Stomach smooth muscle (tissue), 2 donors: ENCODE measurements at regions not wholly inside any gene's neighbourhood (a gene's known extent, or its start where the extent isn't known, plus 50 kb on each side); places are given as distances from the start of the nearest gene placed in this dataset.

Experiments
- H3K27ac ChIP-seq: one replicate; pipeline ENCODE4 v1.7.0; 2013; ENCODE audit warnings: mild to moderate bottlenecking, low read length, inconsistent platforms
- H3K27me3 ChIP-seq, 2 donors: one replicate each; pipeline ENCODE4 v1.7.0; 2013; ENCODE audit warnings: low read length in 2 of 2; ENCODE audit not compliant: insufficient read depth in 2 of 2, control insufficient read depth in 1 of 2
- H3K36me3 ChIP-seq, 2 donors: one replicate each; pipeline ENCODE4 v1.7.0; 2013; ENCODE audit warnings: low read length in 2 of 2; ENCODE audit not compliant: control insufficient read depth in 2 of 2, insufficient read depth in 2 of 2
- H3K4me1 ChIP-seq: one replicate; pipeline ENCODE4 v1.7.0; 2013; ENCODE audit warnings: low read length; ENCODE audit not compliant: control insufficient read depth, insufficient read depth
- H3K4me3 ChIP-seq, 2 donors: one replicate each; pipeline ENCODE4 v1.7.0; 2013; ENCODE audit warnings: low read length in 2 of 2
- H3K9ac ChIP-seq, 2 donors: one replicate each; pipeline ENCODE4 v1.7.0; 2013; ENCODE audit warnings: low read length in 2 of 2, mild to moderate bottlenecking in 1 of 2
- H3K9me3 ChIP-seq, 2 donors: one replicate each; pipeline ENCODE4 v1.7.0; 2013; ENCODE audit warnings: low read length in 2 of 2; ENCODE audit not compliant: control insufficient read depth in 2 of 2
- donor health status: healthy.
- donor health status: Pancreatic carcinoma.

DNA sequence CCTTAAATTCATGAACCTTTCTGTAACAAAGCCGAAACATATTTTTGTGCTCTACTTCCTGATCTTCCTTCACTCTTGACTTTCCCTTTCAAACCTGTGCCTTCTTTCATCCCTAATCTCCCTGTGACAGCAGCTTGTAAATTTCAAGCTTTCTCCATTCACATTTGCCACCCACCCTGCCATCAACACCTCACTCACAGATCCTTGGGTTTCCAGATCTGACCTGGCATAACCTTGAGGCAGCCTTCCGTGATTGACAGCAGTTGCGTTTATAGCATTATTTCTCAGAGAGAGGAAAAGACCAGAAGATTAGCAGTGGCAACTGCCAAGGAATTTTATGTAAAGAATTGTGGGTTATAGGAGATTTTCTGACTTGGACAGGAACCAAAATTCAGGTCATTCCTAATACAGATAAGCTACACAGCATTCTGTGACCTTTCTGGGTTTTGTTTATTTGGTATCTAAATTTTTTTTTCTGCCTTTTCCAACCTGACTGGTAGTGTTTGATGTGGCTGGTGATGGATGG lies 260.0 kb downstream of the NR2F1-AS1 start:
- H3K9me3 ChIP-seq: no peaks in the 10 kb centered on the region
- H3K4me1 ChIP-seq: no peaks in the 10 kb centered on the region
- H3K36me3 ChIP-seq: no peaks in the 10 kb centered on the region
- H3K4me3 ChIP-seq: no peak overlapping the region
- no peaks in the 10 kb centered on the region for H3K27me3 ChIP-seq
- no peak overlapping the region for H3K27ac ChIP-seq
- no peak overlapping the region for H3K9ac ChIP-seq

DNA sequence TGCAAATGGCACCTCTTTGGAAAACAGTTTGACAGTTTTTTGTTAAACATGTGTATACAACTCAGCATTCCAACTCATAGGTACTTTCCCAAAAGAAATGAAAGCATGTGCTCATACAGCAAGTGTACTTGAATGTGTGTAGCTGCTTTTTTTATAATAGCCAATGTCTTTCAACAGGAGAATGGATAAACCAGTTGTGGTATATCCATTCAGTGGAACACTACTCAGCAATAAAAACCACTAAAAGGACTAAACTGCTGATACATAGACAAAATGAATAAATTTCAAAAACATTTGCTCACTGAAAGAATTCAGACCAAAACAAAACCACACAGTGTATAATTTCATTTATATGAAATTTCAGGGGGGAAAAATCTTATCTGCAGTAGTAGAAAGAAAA lies 267.3 kb downstream of the NR2F1-AS1 start:
- H3K36me3 ChIP-seq: no peaks in the 10 kb centered on the region
- H3K4me1 ChIP-seq: peaks cover 9% of the 10 kb centered on the region
- H3K4me3 ChIP-seq: no peak overlapping the region
- H3K9me3 ChIP-seq: no peaks in the 10 kb centered on the region
- no peak overlapping the region for H3K27ac ChIP-seq
- no peak overlapping the region for H3K9ac ChIP-seq
- H3K27me3 ChIP-seq: no peaks in the 10 kb centered on the region

DNA sequence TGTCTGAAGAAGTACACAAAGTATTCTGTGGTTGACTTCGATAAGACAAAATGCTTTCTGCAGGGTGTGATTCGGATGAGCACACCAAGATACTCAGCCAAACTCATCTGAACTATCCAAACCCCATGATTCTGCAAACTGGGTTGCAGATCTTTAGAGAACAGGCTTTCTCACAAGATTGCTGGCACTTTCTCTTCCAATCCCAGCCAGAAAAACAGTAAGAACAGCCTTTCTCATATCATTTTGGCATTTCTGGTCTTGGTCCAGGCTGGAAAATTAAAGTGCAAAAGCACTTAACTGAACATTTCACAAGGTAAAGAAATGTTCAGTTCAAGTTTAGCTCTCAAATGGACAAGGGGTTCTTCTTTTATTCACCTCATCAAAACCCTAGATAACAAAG lies 269.1 kb downstream of the NR2F1-AS1 start:
- no peaks in the 10 kb centered on the region for H3K36me3 ChIP-seq
- peaks cover 9% of the 10 kb centered on the region for H3K4me1 ChIP-seq
- peak overlapping the region; percentile 13 for H3K27ac ChIP-seq
- H3K4me3 ChIP-seq: peak overlapping the region in 1 of 2 donors; percentile 20
- no peaks in the 10 kb centered on the region for H3K27me3 ChIP-seq
- H3K9me3 ChIP-seq: no peaks in the 10 kb centered on the region
- no peak overlapping the region for H3K9ac ChIP-seq

GRCh38 chr5:93307557-93307956 lies 273.5 kb downstream of the NR2F1-AS1 start:
- H3K36me3 ChIP-seq: no peaks in the 10 kb centered on the region
- H3K27me3 ChIP-seq: no peaks in the 10 kb centered on the region
- H3K4me1 ChIP-seq: peaks cover 8% of the 10 kb centered on the region
- no peak overlapping the region for H3K27ac ChIP-seq
- no peaks in the 10 kb centered on the region for H3K9me3 ChIP-seq
- no peak overlapping the region for H3K9ac ChIP-seq
- no peak overlapping the region for H3K4me3 ChIP-seq

GRCh38 chr5:93305984-93306383 lies 275.0 kb downstream of the NR2F1-AS1 start:
- Histone ChIP-seq H3K27me3 (no peaks in the 10 kb centered on the region), H3K27ac (no peak overlapping the region), H3K9ac (no peak overlapping the region), H3K9me3 (no peaks in the 10 kb centered on the region), H3K36me3 (no peaks in the 10 kb centered on the region), H3K4me3 (no peak overlapping the region), H3K4me1 (no peaks in the 10 kb centered on the region)

- Histone ChIP-seq H3K36me3 (no peaks in the 10 kb centered on the region), H3K27ac (no peak overlapping the region), H3K9me3 (no peaks in the 10 kb centered on the region), H3K9ac (no peak overlapping the region), H3K4me1 (no peaks in the 10 kb centered on the region), H3K4me3 (no peak overlapping the region), H3K27me3 (no peaks in the 10 kb centered on the region)
Measured at GRCh38 chr5:93304456-93305250, 276.4 kb downstream of the NR2F1-AS1 start.

- no peaks in the 10 kb centered on the region for H3K36me3 ChIP-seq
- H3K27ac ChIP-seq: no peak overlapping the region
- H3K9me3 ChIP-seq: no peaks in the 10 kb centered on the region
- H3K4me1 ChIP-seq: no peaks in the 10 kb centered on the region
- H3K4me3 ChIP-seq: no peak overlapping the region
- H3K9ac ChIP-seq: no peak overlapping the region
- no peaks in the 10 kb centered on the region for H3K27me3 ChIP-seq
Measured at GRCh38 chr5:93303291-93303691, 277.7 kb downstream of the NR2F1-AS1 start.

GRCh38 chr5:93302711-93303110 lies 278.3 kb downstream of the NR2F1-AS1 start:
- Histone ChIP-seq H3K36me3 (no peaks in the 10 kb centered on the region), H3K9ac (no peak overlapping the region), H3K4me1 (no peaks in the 10 kb centered on the region), H3K27ac (no peak overlapping the region), H3K27me3 (no peaks in the 10 kb centered on the region), H3K4me3 (no peak overlapping the region), H3K9me3 (no peaks in the 10 kb centered on the region)

GRCh38 chr5:93300945-93301344 lies 280.1 kb downstream of the NR2F1-AS1 start:
- no peak overlapping the region for H3K4me3 ChIP-seq
- no peaks in the 10 kb centered on the region for H3K27me3 ChIP-seq
- no peak overlapping the region for H3K27ac ChIP-seq
- no peaks in the 10 kb centered on the region for H3K36me3 ChIP-seq
- no peak overlapping the region for H3K9ac ChIP-seq
- H3K9me3 ChIP-seq: no peaks in the 10 kb centered on the region
- H3K4me1 ChIP-seq: no peaks in the 10 kb centered on the region

DNA sequence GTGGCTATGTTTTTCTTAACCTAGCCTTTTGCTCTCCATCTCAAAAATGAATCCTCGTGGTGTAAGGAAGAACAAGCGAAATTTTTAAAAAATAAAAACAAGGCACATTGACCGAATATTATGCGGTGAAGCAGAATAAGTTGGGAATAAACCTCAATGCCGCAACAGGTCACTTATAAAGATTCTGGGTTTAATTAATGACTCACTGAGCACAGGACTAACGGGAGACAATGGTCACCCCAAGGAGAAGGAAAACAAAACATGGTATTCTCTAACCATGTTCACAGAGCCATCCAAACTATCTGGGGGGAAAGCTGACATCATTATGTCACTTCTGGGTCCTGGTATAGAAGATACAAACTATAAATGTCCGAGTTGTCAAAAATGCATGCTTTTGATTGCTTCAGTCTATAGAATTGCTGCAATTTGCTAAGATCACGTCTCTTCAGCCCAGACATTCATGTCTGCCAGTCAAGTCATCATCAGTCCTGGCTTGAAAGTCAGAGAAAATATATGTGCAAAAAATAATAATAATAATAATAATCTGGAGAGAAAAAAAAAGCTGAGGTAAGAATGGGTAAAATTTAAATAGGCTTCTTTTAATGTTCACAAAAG lies 280.6 kb downstream of the NR2F1-AS1 start:
- H3K9me3 ChIP-seq: no peaks in the 10 kb centered on the region
- no peak overlapping the region for H3K27ac ChIP-seq
- no peak overlapping the region for H3K4me3 ChIP-seq
- no peak overlapping the region for H3K9ac ChIP-seq
- H3K4me1 ChIP-seq: no peaks in the 10 kb centered on the region
- H3K27me3 ChIP-seq: no peaks in the 10 kb centered on the region
- H3K36me3 ChIP-seq: no peaks in the 10 kb centered on the region
